ENCODE measurements at regions not wholly inside any gene's neighbourhood (a gene's known extent, or its start where the extent isn't known, plus 50 kb on each side); places are given as distances from the start of the nearest gene placed in this dataset.

DNA sequence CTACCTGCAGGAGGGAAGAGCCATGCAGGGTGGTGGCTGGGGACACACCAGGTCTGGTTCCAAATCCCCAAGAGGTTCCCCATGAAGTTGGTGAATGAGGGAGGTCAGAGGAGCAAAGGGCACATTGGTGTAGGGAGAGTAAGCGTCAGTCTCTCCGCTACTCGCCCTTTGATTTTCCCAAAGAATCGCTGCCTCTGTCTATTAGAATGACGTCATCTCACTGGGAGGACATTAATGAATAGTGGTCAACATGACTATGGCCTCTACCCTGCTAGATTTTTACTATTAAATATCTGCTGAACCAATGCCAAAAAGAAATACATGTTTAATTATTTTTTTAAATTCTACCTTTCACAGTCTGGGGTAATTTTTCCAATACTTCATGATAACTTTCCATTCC, 109.6 kb upstream of the SNTG2 start:
- no peak overlapping the region for H3K27ac ChIP-seq
- no peak for TF ChIP-seq CTCF (conservative IDR thresholded peaks at IDR 0.05)
- TF ChIP-seq ZFX (IDR thresholded peaks at IDR 0.05): no peak

GRCh38 chr2:834233-834632, 116.4 kb upstream of the SNTG2 start:
- TF ChIP-seq ZFX (IDR thresholded peaks at IDR 0.05) (no peak), CTCF (conservative IDR thresholded peaks at IDR 0.05) (no peak)
- no peak overlapping the region for H3K27ac ChIP-seq

DNA sequence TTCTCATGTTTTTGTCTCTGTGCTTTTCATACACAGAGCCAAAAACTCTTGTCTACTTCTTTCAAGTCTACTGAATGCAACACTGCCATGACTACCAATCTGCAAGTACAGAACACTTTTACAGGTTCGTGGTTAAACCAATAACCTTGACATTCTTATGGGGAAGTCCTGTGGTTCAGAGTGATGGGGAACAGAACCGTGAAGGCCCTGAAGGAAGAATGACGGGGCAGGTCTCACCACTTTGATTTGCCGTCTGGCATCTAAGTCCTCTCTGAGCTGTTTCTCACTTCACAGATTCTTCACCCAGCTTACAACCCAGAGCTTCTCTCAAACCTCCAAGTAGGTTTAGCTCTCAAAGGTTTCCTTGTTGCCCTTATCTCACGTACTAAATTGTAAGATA, 117.5 kb upstream of the SNTG2 start:
- no peak overlapping the region for H3K27ac ChIP-seq
- TF ChIP-seq ZFX (IDR thresholded peaks at IDR 0.05) (no peak), CTCF (conservative IDR thresholded peaks at IDR 0.05) (no peak)

GRCh38 chr2:832635-833034, 118.0 kb upstream of the SNTG2 start:
- no peak overlapping the region for H3K27ac ChIP-seq
- TF ChIP-seq CTCF (conservative IDR thresholded peaks at IDR 0.05) (no peak), ZFX (IDR thresholded peaks at IDR 0.05) (no peak)

DNA sequence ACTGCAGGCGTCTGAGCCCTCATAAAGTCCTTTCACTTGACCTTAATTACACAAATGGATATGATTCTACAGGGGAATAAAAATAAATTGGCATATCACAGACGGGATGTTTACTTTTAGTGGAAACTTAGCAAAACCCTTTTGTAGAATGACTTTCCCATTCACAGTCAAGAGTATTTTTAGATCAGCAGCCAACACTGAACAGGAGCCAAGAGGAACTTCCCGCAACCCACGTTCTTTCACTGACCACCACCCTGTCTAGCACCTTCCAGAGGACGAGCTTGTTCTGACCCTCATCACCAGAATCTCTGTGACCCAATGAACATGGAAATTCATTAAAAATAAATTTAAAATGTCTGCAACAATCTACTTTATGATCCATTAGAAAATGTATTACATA, 119.0 kb upstream of the SNTG2 start:
- TF ChIP-seq ZFX (IDR thresholded peaks at IDR 0.05) (no peak), CTCF (conservative IDR thresholded peaks at IDR 0.05) (no peak)

GRCh38 chr2:831225-831536, 119.5 kb upstream of the SNTG2 start:
- H3K27ac ChIP-seq: no peak overlapping the region
- TF ChIP-seq ZFX (IDR thresholded peaks at IDR 0.05): no peak
- TF ChIP-seq CTCF (conservative IDR thresholded peaks at IDR 0.05): no peak

More for the DNA sequence above, 119.0 kb upstream of the SNTG2 start:
- H3K27ac ChIP-seq: no peak overlapping the region

- no peak for TF ChIP-seq ZFX (IDR thresholded peaks at IDR 0.05)
- TF ChIP-seq CTCF (conservative IDR thresholded peaks at IDR 0.05): no peak
- no peak overlapping the region for H3K27ac ChIP-seq
Observed at GRCh38 chr2:830419-831224, 120.0 kb upstream of the SNTG2 start.
